Testis (tissue), 2 donors: ENCODE measurements at regions not wholly inside any gene's neighbourhood (a gene's known extent, or its start where the extent isn't known, plus 50 kb on each side); places are given as distances from the start of the nearest gene placed in this dataset.

ENCODE experiments used
- DNase-seq: peaks from one replicate; pipeline ENCODE4 v3.0.0-alpha.2; 2019
- H3K27ac ChIP-seq, 2 donors: fragments of 200-600 bp; sonication (generic); one replicate each; pipeline ENCODE4 v1.5.1; 2019
- H3K27me3 ChIP-seq: fragments of 200-600 bp; sonication (generic); one replicate; pipeline ENCODE4 v1.5.1; 2019
- H3K36me3 ChIP-seq: fragments of 200-600 bp; sonication (generic); one replicate; pipeline ENCODE4 v1.5.1; 2017; ENCODE audit warnings: low read depth; ENCODE audit errors: missing control alignments
- H3K4me1 ChIP-seq: fragments of 200-600 bp; sonication (generic); one replicate; pipeline ENCODE4 v1.5.1; 2019
- H3K4me3 ChIP-seq, 2 donors: fragments of 200-600 bp; sonication (generic); one replicate each; pipeline ENCODE4 v1.5.1; 2017 to 2019
- H3K9me3 ChIP-seq: fragments of 200-600 bp; sonication (generic); one replicate; pipeline ENCODE4 v1.5.1; 2017
- POLR2A ChIP-seq: fragments of 450-650 bp; IDR thresholded peaks from one replicate; pipeline ENCODE4 v1.6.1; 2017; ENCODE audit warnings: antibody characterized with exemption, mild to moderate bottlenecking, moderate library complexity
- WGBS, 2 donors: methylation state at CpG; one replicate each; pipeline ENCODE4 v1.1.5; 2018; 5-methylcytosine and 5-hydroxymethylcytosine counted together
- intact Hi-C: fragments of 100-400 bp; cut with DNase I; formaldehyde crosslinking; loops from one replicate; pipeline ENCODE4 v1.15.1; 2023; ENCODE audit warnings: low total_unique reads
- TF ChIP-seq, protein P1 (sequence below), 3 experiments: fragments of 450-650 bp in 2 of 3; fragments of 200-600 bp in 1 of 3; sonication (generic) in 1 of 3; IDR thresholded peaks; one replicate each; pipeline ENCODE4 v1.5.1; 2016 to 2019; ENCODE audit warnings: antibody characterized with exemption in 3 of 3, mild to moderate bottlenecking in 2 of 3, moderate library complexity in 1 of 3

DNA sequence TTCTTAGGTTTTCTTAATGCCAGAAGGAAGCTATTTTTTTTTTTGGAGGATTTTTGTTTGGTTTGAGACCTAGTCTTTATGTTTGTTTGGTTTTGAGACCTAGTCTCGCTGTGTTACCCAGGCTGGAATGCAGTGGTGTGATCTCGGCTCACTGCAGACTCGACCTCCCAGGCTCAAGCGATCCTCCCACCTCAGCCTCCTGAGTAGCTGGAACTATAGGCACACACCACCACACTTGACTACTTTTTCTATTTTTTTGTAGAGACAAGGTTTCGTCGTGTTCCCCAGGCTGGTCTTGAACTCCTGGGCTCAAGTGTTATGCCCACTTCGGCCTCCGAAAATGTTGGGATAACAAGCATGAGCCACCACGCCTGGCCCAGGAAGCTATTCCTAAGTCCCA, 67.8 kb upstream of the NHSL1 start:
- intact Hi-C loops: no loop called here
- H3K4me3 ChIP-seq: no peak overlapping the region
- no peaks in the 10 kb centered on the region for H3K4me1 ChIP-seq
- no peak overlapping the region for H3K27ac ChIP-seq
- WGBS, 2 donors: 94% methylated on average over 9 of the region's 9 CpGs
- no peaks in the 10 kb centered on the region for H3K36me3 ChIP-seq
- no peak for DNase-seq
- no peaks in the 10 kb centered on the region for H3K9me3 ChIP-seq
- H3K27me3 ChIP-seq: no peaks in the 10 kb centered on the region
- TF ChIP-seq, protein P1, sequence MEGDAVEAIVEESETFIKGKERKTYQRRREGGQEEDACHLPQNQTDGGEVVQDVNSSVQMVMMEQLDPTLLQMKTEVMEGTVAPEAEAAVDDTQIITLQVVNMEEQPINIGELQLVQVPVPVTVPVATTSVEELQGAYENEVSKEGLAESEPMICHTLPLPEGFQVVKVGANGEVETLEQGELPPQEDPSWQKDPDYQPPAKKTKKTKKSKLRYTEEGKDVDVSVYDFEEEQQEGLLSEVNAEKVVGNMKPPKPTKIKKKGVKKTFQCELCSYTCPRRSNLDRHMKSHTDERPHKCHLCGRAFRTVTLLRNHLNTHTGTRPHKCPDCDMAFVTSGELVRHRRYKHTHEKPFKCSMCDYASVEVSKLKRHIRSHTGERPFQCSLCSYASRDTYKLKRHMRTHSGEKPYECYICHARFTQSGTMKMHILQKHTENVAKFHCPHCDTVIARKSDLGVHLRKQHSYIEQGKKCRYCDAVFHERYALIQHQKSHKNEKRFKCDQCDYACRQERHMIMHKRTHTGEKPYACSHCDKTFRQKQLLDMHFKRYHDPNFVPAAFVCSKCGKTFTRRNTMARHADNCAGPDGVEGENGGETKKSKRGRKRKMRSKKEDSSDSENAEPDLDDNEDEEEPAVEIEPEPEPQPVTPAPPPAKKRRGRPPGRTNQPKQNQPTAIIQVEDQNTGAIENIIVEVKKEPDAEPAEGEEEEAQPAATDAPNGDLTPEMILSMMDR (IDR thresholded peaks at IDR 0.05): no peak
- TF ChIP-seq POLR2A: no peak

DNA sequence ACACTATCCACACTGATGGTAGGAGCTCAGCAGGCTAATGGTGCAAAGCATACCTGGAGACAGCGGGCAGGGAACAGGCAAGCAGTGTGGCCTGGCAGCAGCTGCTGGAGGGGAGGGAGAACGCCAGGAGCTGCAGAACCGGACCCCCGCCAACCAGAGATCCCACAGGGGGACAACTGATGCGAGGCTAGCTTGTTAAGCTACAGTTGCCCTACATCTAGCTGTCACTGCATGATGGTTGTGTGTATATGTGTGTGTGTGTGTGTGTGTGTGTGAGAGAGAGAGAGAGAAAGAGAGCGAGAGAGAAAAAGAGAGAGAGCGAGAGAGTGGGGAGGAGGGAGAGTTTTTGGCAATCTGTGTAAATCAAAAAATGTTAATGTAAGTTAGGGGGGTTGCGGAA, 69.7 kb upstream of the NHSL1 start:
- H3K4me3 ChIP-seq: no peak overlapping the region
- intact Hi-C loops: no loop called here
- H3K27me3 ChIP-seq: no peaks in the 10 kb centered on the region
- no peak overlapping the region for H3K27ac ChIP-seq
- H3K36me3 ChIP-seq: no peaks in the 10 kb centered on the region
- DNase-seq: no peak
- TF ChIP-seq, protein P1 (IDR thresholded peaks at IDR 0.05): no peak
- TF ChIP-seq POLR2A: no peak
- WGBS, 2 donors: 92 to 94% methylated on average over 7 to 8 of the region's 8 CpGs
- no peaks in the 10 kb centered on the region for H3K9me3 ChIP-seq
- H3K4me1 ChIP-seq: no peaks in the 10 kb centered on the region

DNA sequence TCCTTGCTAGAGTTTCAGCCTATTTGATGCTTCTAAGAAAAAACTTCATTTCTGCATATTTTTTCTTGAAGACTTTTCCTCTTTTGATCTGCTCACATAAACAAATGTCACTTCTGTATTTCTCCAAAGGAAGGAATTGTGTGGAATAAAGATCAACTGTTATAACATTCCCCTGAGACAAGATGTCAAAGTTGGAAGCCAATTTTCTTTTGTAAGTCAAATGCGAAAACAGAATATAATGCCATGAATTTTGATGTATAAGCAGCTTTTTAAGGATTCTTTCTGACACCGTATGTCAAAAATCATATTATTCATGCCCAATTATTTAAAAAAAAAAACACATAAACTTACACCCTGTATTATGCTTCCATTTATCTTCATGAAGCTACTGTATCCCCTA, 70.3 kb upstream of the NHSL1 start:
- H3K27me3 ChIP-seq: no peaks in the 10 kb centered on the region
- no peak overlapping the region for H3K4me3 ChIP-seq
- no peak overlapping the region for H3K27ac ChIP-seq
- no peaks in the 10 kb centered on the region for H3K4me1 ChIP-seq
- DNase-seq: no peak
- TF ChIP-seq, protein P1 (IDR thresholded peaks at IDR 0.05): no peak
- no peak for TF ChIP-seq POLR2A
- WGBS, 2 donors: 88 to 97% methylated on average over 2 of the region's 2 CpGs
- no peaks in the 10 kb centered on the region for H3K36me3 ChIP-seq
- H3K9me3 ChIP-seq: no peaks in the 10 kb centered on the region
- intact Hi-C loops: no loop called here

DNA sequence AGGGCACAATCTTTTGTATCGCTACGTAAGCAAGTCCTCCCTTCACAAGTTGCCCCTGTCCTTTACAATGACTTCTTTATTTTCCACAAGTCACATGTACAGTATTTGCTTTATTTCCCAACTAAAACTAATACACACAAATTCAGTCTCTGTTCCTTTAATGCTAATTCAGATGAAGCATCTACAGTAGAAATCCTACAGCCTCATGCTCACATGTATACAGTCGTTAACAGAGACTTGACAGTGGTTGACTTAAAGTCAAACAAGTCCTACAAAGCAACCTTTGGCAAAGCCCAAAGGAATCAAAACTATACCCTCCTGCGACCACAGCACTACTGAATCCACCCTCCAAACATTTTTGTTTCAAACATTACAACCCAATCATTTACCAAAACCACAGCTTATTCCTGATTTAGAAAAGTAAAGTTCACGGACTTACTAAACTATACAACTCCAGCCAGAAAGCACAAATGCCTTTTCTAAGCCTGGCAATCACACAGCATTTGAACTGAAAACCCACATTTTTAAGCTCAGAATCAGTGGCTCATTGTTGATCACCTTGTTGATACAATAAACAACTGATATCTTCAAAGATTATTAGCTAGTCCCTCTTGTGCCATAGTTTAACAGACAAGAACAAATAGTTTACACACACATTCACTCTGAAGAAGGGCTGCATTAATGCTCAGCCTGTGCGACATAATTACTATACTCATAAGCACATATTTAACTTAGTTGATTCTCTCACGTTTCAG, 70.9 kb upstream of the NHSL1 start:
- Histone ChIP-seq H3K36me3 (no peaks in the 10 kb centered on the region), H3K27ac (no peak overlapping the region), H3K4me1 (no peaks in the 10 kb centered on the region), H3K9me3 (no peaks in the 10 kb centered on the region), H3K27me3 (no peaks in the 10 kb centered on the region), H3K4me3 (no peak overlapping the region)
- intact Hi-C loops: no loop called here
- TF ChIP-seq, protein P1 (IDR thresholded peaks at IDR 0.05): no peak
- TF ChIP-seq POLR2A: no peak
- WGBS, 2 donors: 82 to 90% methylated on average over 7 of the region's 7 CpGs
- DNase-seq: no peak

DNA sequence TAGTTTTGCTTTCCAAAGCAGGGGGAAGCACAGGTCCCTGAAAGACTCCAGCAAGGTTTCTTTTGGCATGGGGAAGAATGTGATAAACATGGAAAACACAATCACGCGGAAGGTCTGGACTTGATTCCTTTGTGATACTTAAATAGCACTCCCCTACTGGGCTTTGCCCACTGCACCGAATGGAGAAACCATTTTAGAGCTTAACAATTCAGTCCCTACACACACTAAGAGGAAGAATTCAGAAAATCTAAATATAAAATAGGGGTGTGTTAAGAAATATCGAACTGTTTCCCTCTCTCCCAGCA, 71.4 kb upstream of the NHSL1 start:
- WGBS, 2 donors: 76% methylated on average over 4 of the region's 4 CpGs
- no peak for DNase-seq
- Histone ChIP-seq H3K36me3 (no peaks in the 10 kb centered on the region), H3K4me3 (no peak overlapping the region), H3K4me1 (no peaks in the 10 kb centered on the region), H3K27ac (no peak overlapping the region), H3K9me3 (no peaks in the 10 kb centered on the region), H3K27me3 (no peaks in the 10 kb centered on the region)
- TF ChIP-seq, protein P1 (IDR thresholded peaks at IDR 0.05): no peak
- TF ChIP-seq POLR2A: no peak
- intact Hi-C loops: no loop called here
